Epithelial cell of esophagus (primary cell): ENCODE measurements at regions not wholly inside any gene's neighbourhood (a gene's known extent, or its start where the extent isn't known, plus 50 kb on each side); places are given as distances from the start of the nearest gene placed in this dataset.

Experiments used
- DNase-seq: peaks from one replicate; pipeline ENCODE4 v3.0.0; 2010; ENCODE audit warnings: low read depth
- H3K4me3 ChIP-seq: 2 replicates; pipeline ENCODE4 v1.5.1; 2011; ENCODE audit warnings: mild to moderate bottlenecking, low read length, control low read depth
- TF ChIP-seq, protein P1 (sequence below): IDR thresholded peaks from 2 replicates; pipeline ENCODE4 v1.5.1; 2011; ENCODE audit warnings: low read depth, mild to moderate bottlenecking, low read length, control low read depth, inconsistent platforms; ENCODE audit not compliant: insufficient read depth; ENCODE audit errors: missing control alignments

- no peak overlapping the region for H3K4me3 ChIP-seq
- TF ChIP-seq, protein P1, sequence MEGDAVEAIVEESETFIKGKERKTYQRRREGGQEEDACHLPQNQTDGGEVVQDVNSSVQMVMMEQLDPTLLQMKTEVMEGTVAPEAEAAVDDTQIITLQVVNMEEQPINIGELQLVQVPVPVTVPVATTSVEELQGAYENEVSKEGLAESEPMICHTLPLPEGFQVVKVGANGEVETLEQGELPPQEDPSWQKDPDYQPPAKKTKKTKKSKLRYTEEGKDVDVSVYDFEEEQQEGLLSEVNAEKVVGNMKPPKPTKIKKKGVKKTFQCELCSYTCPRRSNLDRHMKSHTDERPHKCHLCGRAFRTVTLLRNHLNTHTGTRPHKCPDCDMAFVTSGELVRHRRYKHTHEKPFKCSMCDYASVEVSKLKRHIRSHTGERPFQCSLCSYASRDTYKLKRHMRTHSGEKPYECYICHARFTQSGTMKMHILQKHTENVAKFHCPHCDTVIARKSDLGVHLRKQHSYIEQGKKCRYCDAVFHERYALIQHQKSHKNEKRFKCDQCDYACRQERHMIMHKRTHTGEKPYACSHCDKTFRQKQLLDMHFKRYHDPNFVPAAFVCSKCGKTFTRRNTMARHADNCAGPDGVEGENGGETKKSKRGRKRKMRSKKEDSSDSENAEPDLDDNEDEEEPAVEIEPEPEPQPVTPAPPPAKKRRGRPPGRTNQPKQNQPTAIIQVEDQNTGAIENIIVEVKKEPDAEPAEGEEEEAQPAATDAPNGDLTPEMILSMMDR, result no peak
- DNase-seq, result peak; percentile 21
Observed at GRCh38 chr1:243916160-243916559, 66.1 kb upstream of the AKT3 start.

GRCh38 chr1:243912347-243912746 lies 62.3 kb upstream of the AKT3 start:
- TF ChIP-seq, protein P1, result no peak

DNA sequence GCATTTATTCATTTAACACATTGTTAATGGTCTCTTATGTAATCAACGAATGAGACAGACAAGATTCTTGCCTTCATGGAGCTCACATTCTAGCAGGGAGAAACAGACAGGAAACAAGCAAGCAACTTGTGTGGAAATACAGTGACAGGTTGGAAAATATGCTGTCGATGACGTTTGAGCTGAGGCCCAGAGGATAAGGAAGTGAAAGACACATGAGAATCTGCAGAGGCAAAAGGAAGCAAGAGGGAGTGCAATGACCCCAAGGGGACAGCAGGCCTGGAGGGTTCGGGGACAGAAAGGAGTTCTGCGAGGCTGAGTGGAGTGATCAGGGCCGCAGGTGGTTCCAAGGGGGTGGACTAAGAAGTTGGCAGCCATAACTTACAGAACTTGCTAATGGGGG lies 60.6 kb upstream of the AKT3 start:
- TF ChIP-seq, protein P1, result no peak
- no peak for DNase-seq

More at GRCh38 chr1:243912347-243912746, 62.3 kb upstream of the AKT3 start:
- H3K4me3 ChIP-seq, result no peak overlapping the region
- DNase-seq, result no peak

DNA sequence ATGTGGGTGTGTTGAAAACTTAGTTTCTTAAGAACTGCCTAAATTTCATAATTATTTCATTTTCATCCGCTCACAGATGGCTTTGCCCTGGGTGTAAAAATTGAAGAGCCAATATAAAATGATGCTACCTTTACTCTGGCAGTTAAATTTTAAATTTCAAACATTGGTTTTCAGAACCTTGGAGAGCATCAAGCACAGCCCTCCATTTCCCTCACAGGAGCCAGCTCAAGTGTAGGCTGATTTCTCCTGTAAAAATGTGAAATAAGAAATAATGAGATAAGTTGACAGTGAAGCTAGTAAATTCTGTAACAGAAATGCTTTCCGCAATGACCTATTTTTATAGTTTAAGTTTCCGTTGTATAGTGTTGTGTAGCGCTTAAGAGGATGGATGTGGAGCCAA lies 53.9 kb upstream of the AKT3 start:
- peak; percentile 37 for DNase-seq
- no peak overlapping the region for H3K4me3 ChIP-seq
- TF ChIP-seq, protein P1, result no peak

More for the DNA sequence above, 60.6 kb upstream of the AKT3 start:
- no peak overlapping the region for H3K4me3 ChIP-seq

- DNase-seq, result no peak
- H3K4me3 ChIP-seq, result no peak overlapping the region
- TF ChIP-seq, protein P1, result no peak
Observed at GRCh38 chr1:243903041-243903440, 53.0 kb upstream of the AKT3 start.

DNA sequence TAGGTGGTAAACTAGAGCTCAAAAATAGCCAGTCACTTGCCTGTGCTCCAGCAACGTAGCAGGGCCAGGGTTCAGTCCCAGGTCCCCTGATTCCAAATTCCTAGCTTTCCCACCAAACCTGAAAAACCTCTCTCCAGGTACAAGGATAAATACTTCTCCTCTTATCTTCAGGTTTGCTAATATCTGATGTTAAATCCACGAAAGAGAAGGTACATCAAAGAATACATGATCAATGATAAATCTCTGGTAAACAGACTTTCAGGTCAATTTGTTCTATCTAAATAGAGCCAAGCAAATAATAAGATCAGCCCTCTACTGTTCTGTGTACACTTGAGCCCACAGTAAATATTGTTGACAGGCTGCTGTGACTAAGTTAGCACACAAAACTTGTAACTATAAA lies 52.1 kb upstream of the AKT3 start:
- TF ChIP-seq, protein P1, result no peak
- no peak overlapping the region for H3K4me3 ChIP-seq
- DNase-seq, result no peak
